AG09319 (cell line): ENCODE measurements at regions not wholly inside any gene's neighbourhood (a gene's known extent, or its start where the extent isn't known, plus 50 kb on each side); places are given as distances from the start of the nearest gene placed in this dataset.

Source experiments
- DNase-seq: peaks from one replicate; pipeline ENCODE4 v3.0.0-alpha.2; 2010; ENCODE audit warnings: low read depth; ENCODE audit errors: extremely low read depth
- CTCF ChIP-seq: IDR thresholded peaks from 2 replicates; pipeline ENCODE4 v1.5.1; 2011; ENCODE audit warnings: low read depth, mild to moderate bottlenecking, inconsistent platforms, low read length, moderate library complexity

- no peak for TF ChIP-seq CTCF
These were observed 69.2 kb upstream of the RGS6 start for GRCh38 chr14:71863049-71863448.

GRCh38 chr14:71863766-71864165, 68.5 kb upstream of the RGS6 start:
- no peak for DNase-seq
- no peak for TF ChIP-seq CTCF

More at GRCh38 chr14:71863049-71863448, 69.2 kb upstream of the RGS6 start:
- DNase-seq, result no peak
